A673 (cell line): ENCODE measurements at regions not wholly inside any gene's neighbourhood (a gene's known extent, or its start where the extent isn't known, plus 50 kb on each side); places are given as distances from the start of the nearest gene placed in this dataset.

Source experiments
- CTCF ChIP-seq: fragments of 300-800, 200-600 bp; sonication (generic); conservative IDR thresholded peaks from 2 replicates; pipeline ENCODE4 v1.5.1; 2017; ENCODE audit warnings: low read depth, mild to moderate bottlenecking, antibody characterized with exemption, low read length, moderate library complexity, mixed read lengths
- EZH2 ChIP-seq: fragments of 200-600 bp; sonication (generic); IDR thresholded peaks from 2 replicates; pipeline ENCODE4 v1.6.1; 2017; ENCODE audit warnings: borderline replicate concordance, low read depth, mild to moderate bottlenecking, mixed read lengths, antibody characterized with exemption, low read length; ENCODE audit not compliant: poor library complexity, severe bottlenecking

- no peak for TF ChIP-seq CTCF
- TF ChIP-seq EZH2 = no peak
These were observed 139.9 kb upstream of the PLET1 start for GRCh38 chr11:112400476-112401014.
